C4-2B (cell line): ENCODE measurements at regions not wholly inside any gene's neighbourhood (a gene's known extent, or its start where the extent isn't known, plus 50 kb on each side); places are given as distances from the start of the nearest gene placed in this dataset.
"Not testable (repeated sequence)": the region's sequence is repeated elsewhere in the genome, so short reads cannot be mapped to it uniquely, and the experiment has no call there.

Source experiments
- H3K27ac ChIP-seq: fragments of 450-650 bp; 2 replicates; pipeline ENCODE4 v1.5.1; 2017
- ZFX ChIP-seq: fragments of 450-650 bp; IDR thresholded peaks from 2 replicates; pipeline ENCODE4 v1.6.1; 2017
- TF ChIP-seq, protein P1 (sequence below): fragments of 450-650 bp; conservative IDR thresholded peaks from 2 replicates; pipeline ENCODE4 v1.5.1; 2017; ENCODE audit warnings: mild to moderate bottlenecking

- no peak overlapping the region for H3K27ac ChIP-seq
- TF ChIP-seq, protein P1, sequence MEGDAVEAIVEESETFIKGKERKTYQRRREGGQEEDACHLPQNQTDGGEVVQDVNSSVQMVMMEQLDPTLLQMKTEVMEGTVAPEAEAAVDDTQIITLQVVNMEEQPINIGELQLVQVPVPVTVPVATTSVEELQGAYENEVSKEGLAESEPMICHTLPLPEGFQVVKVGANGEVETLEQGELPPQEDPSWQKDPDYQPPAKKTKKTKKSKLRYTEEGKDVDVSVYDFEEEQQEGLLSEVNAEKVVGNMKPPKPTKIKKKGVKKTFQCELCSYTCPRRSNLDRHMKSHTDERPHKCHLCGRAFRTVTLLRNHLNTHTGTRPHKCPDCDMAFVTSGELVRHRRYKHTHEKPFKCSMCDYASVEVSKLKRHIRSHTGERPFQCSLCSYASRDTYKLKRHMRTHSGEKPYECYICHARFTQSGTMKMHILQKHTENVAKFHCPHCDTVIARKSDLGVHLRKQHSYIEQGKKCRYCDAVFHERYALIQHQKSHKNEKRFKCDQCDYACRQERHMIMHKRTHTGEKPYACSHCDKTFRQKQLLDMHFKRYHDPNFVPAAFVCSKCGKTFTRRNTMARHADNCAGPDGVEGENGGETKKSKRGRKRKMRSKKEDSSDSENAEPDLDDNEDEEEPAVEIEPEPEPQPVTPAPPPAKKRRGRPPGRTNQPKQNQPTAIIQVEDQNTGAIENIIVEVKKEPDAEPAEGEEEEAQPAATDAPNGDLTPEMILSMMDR: no peak
- no peak for TF ChIP-seq ZFX
Observed at GRCh38 chr7:112678626-112679025, 111.6 kb downstream of the TMEM168 start.

- not testable (repeated sequence) for H3K27ac ChIP-seq
Observed at GRCh38 chr7:112689466-112690177, 100.6 kb downstream of the TMEM168 start.

DNA sequence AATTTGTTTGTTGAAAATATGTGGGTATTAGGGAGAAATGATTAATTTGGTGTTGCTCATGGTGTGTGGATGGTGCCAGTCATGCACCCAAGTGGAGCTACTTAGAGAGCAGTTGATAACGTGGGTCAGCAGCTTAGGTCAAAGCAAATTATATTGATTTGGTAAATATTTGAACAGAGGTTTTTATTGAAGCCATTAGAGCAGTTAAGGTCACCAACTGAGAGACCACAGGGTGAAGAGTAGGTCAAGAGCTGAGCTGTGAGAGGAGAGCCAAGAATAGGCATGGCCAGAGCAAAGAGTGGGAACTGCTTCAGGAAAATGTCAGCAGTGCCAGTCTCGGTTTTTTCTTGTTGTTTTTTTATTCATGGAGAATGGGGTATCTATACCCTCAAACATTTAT, 97.9 kb downstream of the TMEM168 start:
- TF ChIP-seq ZFX: no peak
- TF ChIP-seq, protein P1: no peak

GRCh38 chr7:112697211-112697610, 93.0 kb downstream of the TMEM168 start:
- not testable (repeated sequence) for H3K27ac ChIP-seq

More for the DNA sequence above, 97.9 kb downstream of the TMEM168 start:
- H3K27ac ChIP-seq: no peak overlapping the region

- TF ChIP-seq, protein P1: no peak
- no peak for TF ChIP-seq ZFX
- no peak overlapping the region for H3K27ac ChIP-seq
Observed at GRCh38 chr7:112699725-112700513, 90.3 kb downstream of the TMEM168 start.

GRCh38 chr7:112701456-112701855, 88.7 kb downstream of the TMEM168 start:
- TF ChIP-seq ZFX: no peak
- TF ChIP-seq, protein P1: no peak
- H3K27ac ChIP-seq: no peak overlapping the region

DNA sequence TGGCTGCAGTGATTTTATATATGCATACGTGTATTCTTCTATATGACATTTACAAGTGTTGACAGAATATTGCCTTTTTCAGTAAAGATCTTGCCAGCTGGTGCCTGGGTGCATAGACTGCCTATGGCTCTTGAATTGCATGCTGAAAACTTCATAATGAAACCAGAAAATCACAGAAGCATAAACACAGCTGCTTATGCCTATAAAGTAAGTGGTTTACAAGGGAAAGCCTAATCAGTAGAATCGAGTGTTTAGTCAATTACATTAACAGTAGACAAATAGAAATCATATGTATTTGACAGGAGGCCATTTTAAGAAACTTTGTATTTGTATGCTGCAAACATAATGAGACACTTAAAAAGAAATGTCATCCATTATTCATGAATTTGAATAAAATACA, 82.5 kb downstream of the TMEM168 start:
- TF ChIP-seq ZFX: no peak
- TF ChIP-seq, protein P1: no peak
- H3K27ac ChIP-seq: no peak overlapping the region

DNA sequence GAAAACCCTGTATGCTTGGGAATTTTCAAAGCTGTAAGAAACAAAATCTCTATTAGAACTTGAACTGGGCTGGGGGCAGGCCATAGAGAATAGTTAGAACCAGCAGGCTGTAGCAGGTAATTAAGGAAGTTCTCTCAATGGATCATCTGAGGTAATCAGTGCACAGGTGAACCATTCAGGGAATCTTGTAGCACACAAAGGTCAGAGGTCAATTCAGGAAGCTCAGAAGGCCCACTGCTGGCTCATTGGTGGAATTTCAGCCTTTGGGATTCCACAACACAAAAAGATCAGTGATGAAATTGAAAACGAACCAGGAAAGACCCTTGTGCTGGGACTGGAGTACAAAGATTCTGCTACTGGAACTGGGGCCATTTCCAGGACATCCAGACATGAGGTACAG, 82.0 kb downstream of the TMEM168 start:
- H3K27ac ChIP-seq: no peak overlapping the region
- TF ChIP-seq, protein P1: peak; percentile 29
- TF ChIP-seq ZFX: no peak
